ENCODE measurements at regions not wholly inside any gene's neighbourhood (a gene's known extent, or its start where the extent isn't known, plus 50 kb on each side); places are given as distances from the start of the nearest gene placed in this dataset.

DNA sequence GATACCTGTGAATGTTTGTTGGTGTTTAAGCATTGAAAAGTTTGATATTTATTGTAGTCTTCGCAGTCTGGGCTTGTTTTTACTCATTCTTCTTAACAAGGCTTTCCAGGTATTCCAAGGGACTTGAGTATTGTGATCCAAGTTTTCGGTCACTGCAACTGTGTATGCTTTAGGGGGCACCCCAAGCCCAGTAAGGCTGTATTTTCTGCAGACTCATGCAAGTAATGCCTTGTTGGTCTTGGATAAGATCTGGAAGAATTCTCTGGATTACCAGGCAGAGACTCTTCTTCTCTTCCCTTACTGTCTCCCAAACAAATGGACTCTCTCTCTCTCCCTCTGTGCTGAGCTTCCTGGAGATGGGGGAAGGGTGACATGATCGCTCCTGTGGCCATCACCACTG is 82.1 kb downstream of the RFPL4B start:
- Mint-ChIP-seq H3K36me3 (ENCODE audit: low read depth) (no peaks in the 10 kb centered on the region), H3K4me1 (no peaks in the 10 kb centered on the region), H3K4me3 (no peak overlapping the region), H3K27ac (no peak overlapping the region), H3K27me3 (no peaks in the 10 kb centered on the region), H3K9me3 (peaks cover 3% of the 10 kb centered on the region)
- ChIA-PET CTCF (no interaction called here), POLR2A (no interaction called here)
- intact Hi-C loops (cut with micrococcal nuclease) = no loop called here
- no peak for ATAC-seq (ENCODE audit: low read depth)
- no peak for DNase-seq
- TF ChIP-seq, protein P1, sequence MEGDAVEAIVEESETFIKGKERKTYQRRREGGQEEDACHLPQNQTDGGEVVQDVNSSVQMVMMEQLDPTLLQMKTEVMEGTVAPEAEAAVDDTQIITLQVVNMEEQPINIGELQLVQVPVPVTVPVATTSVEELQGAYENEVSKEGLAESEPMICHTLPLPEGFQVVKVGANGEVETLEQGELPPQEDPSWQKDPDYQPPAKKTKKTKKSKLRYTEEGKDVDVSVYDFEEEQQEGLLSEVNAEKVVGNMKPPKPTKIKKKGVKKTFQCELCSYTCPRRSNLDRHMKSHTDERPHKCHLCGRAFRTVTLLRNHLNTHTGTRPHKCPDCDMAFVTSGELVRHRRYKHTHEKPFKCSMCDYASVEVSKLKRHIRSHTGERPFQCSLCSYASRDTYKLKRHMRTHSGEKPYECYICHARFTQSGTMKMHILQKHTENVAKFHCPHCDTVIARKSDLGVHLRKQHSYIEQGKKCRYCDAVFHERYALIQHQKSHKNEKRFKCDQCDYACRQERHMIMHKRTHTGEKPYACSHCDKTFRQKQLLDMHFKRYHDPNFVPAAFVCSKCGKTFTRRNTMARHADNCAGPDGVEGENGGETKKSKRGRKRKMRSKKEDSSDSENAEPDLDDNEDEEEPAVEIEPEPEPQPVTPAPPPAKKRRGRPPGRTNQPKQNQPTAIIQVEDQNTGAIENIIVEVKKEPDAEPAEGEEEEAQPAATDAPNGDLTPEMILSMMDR (IDR thresholded peaks at IDR 0.05) = no peak

DNA sequence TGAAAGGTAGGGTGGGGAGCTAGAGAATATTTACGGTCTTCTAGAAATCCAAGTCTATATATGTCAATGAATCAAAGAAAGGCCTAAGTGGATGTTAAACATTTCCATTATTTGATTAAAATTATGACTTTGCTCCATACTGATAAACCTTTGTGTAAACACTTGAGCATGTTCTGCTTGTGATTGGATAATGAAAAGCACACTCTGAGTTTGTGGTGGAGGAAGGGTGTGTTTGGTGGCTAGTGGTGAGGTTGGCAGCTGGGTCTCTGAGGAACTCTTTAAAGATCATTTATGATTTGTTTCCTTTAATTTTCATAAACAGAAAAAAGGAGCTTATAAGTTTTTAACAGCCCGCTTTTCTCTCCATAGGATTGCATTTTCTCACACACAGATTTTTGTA is 84.7 kb downstream of the RFPL4B start:
- H3K4me3 Mint-ChIP-seq = no peak overlapping the region
- intact Hi-C loops (cut with micrococcal nuclease) = no loop called here
- peaks cover 3% of the 10 kb centered on the region for H3K9me3 Mint-ChIP-seq
- no peak overlapping the region for H3K27ac Mint-ChIP-seq
- H3K36me3 Mint-ChIP-seq (ENCODE audit: low read depth) = no peaks in the 10 kb centered on the region
- ChIA-PET CTCF (no interaction called here), POLR2A (no interaction called here)
- H3K4me1 Mint-ChIP-seq = no peaks in the 10 kb centered on the region
- no peaks in the 10 kb centered on the region for H3K27me3 Mint-ChIP-seq
- ATAC-seq (ENCODE audit: low read depth) (no peak), DNase-seq (no peak)
- TF ChIP-seq, protein P1 (IDR thresholded peaks at IDR 0.05) = no peak

GRCh38 chr6:112432853-112433252 is 85.7 kb downstream of the RFPL4B start:
- H3K27ac Mint-ChIP-seq = no peak overlapping the region
- CTCF ChIA-PET = no interaction called here
- TF ChIP-seq, protein P1 (IDR thresholded peaks at IDR 0.05) = no peak

GRCh38 chr6:112433457-112433856 is 86.3 kb downstream of the RFPL4B start:
- ChIA-PET POLR2A (no interaction called here), CTCF (no interaction called here)
- no peaks in the 10 kb centered on the region for H3K36me3 Mint-ChIP-seq (ENCODE audit: low read depth)
- no peak for DNase-seq
- intact Hi-C loops (cut with micrococcal nuclease) = no loop called here
- ATAC-seq (ENCODE audit: low read depth) = no peak
- H3K27me3 Mint-ChIP-seq = no peaks in the 10 kb centered on the region
- no peaks in the 10 kb centered on the region for H3K4me1 Mint-ChIP-seq
- H3K9me3 Mint-ChIP-seq = no peaks in the 10 kb centered on the region
- H3K4me3 Mint-ChIP-seq = no peak overlapping the region
- TF ChIP-seq, protein P1 (IDR thresholded peaks at IDR 0.05) = no peak
- no peak overlapping the region for H3K27ac Mint-ChIP-seq

More at GRCh38 chr6:112432853-112433252, 85.7 kb downstream of the RFPL4B start:
- no peak overlapping the region for H3K4me3 Mint-ChIP-seq
- intact Hi-C loops (cut with micrococcal nuclease) = no loop called here
- DNase-seq = no peak
- POLR2A ChIA-PET = no interaction called here
- ATAC-seq (ENCODE audit: low read depth) = no peak
- H3K36me3 Mint-ChIP-seq (ENCODE audit: low read depth) = no peaks in the 10 kb centered on the region
- H3K27me3 Mint-ChIP-seq = no peaks in the 10 kb centered on the region
- no peaks in the 10 kb centered on the region for H3K9me3 Mint-ChIP-seq
- no peaks in the 10 kb centered on the region for H3K4me1 Mint-ChIP-seq

GRCh38 chr6:112434896-112435435 is 87.8 kb downstream of the RFPL4B start:
- TF ChIP-seq, protein P1 (IDR thresholded peaks at IDR 0.05) = no peak
- no peak overlapping the region for H3K27ac Mint-ChIP-seq
- no peaks in the 10 kb centered on the region for H3K9me3 Mint-ChIP-seq

More at GRCh38 chr6:112434896-112435435, 87.8 kb downstream of the RFPL4B start:
- intact Hi-C loops (cut with micrococcal nuclease) = no loop called here
- no peaks in the 10 kb centered on the region for H3K4me1 Mint-ChIP-seq
- no peak for DNase-seq
- no peaks in the 10 kb centered on the region for H3K36me3 Mint-ChIP-seq (ENCODE audit: low read depth)
- H3K27me3 Mint-ChIP-seq = no peaks in the 10 kb centered on the region
- no peak overlapping the region for H3K4me3 Mint-ChIP-seq
- ChIA-PET POLR2A (no interaction called here), CTCF (no interaction called here)
- ATAC-seq (ENCODE audit: low read depth) = no peak
